Coronary artery (tissue), 2 donors: ENCODE measurements at regions not wholly inside any gene's neighbourhood (a gene's known extent, or its start where the extent isn't known, plus 50 kb on each side); places are given as distances from the start of the nearest gene placed in this dataset.
A peak's percentile ranks its signal among the peaks of the same experiment; 100 is the strongest.

Experiments
- DNase-seq: peaks from one replicate; pipeline ENCODE4 v3.0.0-alpha.2; 2017; ENCODE audit warnings: low spot score
- H3K27ac ChIP-seq, 2 donors: fragments of 200-600 bp; sonication (generic); one replicate each; pipeline ENCODE4 v1.5.1; 2016 to 2019
- H3K4me3 ChIP-seq: fragments of 200-600 bp; sonication (generic); 2 replicates; pipeline ENCODE4 v1.5.1; 2016; ENCODE audit warnings: mild to moderate bottlenecking, moderate library complexity
- TF ChIP-seq, protein P1 (sequence below): fragments of 200-600 bp; sonication (generic); IDR thresholded peaks from one replicate; pipeline ENCODE4 v1.5.1; 2019; ENCODE audit warnings: antibody characterized with exemption

DNA sequence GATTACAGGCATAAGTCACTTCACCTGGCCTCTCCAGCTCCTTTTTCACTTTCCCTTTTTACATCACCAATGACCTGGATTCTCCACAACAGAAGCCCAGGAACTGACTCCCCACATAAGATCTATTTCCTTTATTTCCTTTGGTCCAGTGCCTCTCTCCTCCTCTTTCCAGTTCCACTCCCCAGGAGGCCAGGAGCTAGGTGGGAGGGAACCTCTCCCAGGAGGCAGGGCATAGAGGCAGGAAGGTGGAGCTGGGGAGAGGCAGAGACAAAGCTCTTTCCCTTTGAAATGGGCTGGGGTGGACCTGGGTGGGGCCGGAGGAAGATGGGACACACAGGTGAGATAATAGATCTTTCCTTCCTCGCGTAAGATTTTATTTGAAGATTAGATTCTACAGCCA lies 318.3 kb upstream of the TNRC6C start:
- H3K27ac ChIP-seq: no peak overlapping the region
- TF ChIP-seq, protein P1, sequence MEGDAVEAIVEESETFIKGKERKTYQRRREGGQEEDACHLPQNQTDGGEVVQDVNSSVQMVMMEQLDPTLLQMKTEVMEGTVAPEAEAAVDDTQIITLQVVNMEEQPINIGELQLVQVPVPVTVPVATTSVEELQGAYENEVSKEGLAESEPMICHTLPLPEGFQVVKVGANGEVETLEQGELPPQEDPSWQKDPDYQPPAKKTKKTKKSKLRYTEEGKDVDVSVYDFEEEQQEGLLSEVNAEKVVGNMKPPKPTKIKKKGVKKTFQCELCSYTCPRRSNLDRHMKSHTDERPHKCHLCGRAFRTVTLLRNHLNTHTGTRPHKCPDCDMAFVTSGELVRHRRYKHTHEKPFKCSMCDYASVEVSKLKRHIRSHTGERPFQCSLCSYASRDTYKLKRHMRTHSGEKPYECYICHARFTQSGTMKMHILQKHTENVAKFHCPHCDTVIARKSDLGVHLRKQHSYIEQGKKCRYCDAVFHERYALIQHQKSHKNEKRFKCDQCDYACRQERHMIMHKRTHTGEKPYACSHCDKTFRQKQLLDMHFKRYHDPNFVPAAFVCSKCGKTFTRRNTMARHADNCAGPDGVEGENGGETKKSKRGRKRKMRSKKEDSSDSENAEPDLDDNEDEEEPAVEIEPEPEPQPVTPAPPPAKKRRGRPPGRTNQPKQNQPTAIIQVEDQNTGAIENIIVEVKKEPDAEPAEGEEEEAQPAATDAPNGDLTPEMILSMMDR: no peak
- no peak overlapping the region for H3K4me3 ChIP-seq
- DNase-seq: no peak

DNA sequence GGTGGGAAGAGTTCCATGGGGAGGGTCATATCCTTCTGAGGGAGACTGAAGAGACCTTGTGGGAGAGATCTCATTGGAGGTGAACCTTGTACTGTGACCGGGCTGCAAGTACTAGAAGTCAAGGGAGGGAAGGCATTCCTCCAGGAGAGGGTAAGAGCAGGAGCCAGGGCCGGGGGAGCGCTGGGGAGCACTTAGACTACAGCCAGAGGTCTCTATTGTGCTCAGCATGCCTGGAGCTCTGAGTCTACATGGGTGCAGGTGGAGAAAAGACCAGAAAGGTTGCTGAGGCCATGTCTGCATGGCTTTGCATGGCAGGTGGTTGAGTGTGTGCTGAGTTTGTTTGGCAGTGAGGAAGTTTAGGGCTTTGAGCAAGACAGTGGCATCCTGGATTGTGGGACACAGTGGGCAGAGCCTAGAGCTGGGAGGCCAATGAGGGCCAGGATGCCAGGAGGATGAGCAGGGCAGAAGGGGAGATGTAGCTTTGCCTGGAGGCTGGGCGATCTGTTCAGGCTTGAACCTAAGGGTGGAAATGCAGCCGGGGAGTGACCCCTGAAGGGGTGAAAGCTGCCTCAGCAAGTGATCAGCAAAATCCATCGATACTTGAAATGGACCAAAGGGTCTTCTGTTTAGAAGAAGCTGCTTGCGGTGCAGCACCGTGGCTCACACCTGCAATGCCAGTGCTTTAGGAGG lies 317.4 kb upstream of the TNRC6C start:
- H3K27ac ChIP-seq: no peak overlapping the region
- no peak overlapping the region for H3K4me3 ChIP-seq
- TF ChIP-seq, protein P1: no peak
- DNase-seq: no peak

GRCh38 chr17:77641718-77642117 lies 316.8 kb upstream of the TNRC6C start:
- H3K27ac ChIP-seq: no peak overlapping the region
- TF ChIP-seq, protein P1: no peak
- H3K4me3 ChIP-seq: no peak overlapping the region
- DNase-seq: no peak

- TF ChIP-seq, protein P1: no peak
- Histone ChIP-seq H3K4me3 (no peak overlapping the region), H3K27ac (no peak overlapping the region)
- DNase-seq: no peak
Observed at GRCh38 chr17:77644181-77645071, 314.1 kb upstream of the TNRC6C start.

DNA sequence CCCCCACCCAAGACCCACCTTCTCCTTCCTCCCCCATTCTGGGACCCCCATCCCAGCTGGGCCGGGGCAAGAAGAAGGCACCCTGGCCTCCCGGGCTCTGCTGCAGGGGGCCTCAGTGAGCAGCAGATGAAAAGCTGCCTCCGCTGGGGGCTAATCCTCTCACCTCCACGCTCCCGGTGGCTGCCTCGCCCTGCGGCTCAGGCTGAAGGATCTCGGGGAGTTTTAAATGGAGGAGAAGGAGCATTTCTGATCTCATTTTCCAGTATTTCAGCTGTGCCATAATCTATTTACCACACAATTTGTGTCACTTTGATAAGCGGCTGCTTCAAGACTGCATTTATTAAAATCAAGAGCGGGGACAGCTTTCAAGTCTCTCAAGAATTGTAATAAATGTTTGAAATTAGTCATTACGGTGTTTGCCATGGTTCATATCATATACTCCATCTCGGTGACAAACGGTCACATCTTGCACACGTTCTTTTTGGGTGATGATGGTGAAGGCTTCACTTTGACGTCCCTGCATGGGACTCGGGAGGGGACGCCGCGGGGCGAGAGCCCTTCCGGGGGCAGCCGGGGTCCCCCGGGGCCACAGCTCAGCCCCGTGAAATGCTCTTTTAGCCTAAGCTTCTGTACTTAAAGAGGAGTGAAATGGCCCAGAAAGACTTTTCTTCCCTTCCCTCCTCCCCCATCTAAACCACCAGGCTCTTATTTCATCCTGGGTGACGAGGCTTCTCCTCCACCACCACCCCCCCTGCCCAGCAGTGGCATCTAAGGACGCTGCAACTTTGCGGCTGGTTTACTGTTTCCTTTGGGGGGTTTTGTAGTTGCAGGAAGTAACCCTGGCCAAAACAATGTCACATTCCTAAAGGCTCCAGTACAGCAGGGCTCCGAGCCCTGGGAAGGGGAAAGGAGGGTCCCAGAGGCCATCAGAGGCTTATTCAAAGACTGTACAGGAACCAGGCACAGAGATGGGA lies 313.1 kb upstream of the TNRC6C start:
- H3K4me3 ChIP-seq: peak overlapping the region; percentile 40
- DNase-seq: no peak
- TF ChIP-seq, protein P1: no peak
- H3K27ac ChIP-seq: no peak overlapping the region

GRCh38 chr17:77646046-77646430 lies 312.5 kb upstream of the TNRC6C start:
- no peak for DNase-seq

More at GRCh38 chr17:77646046-77646430, 312.5 kb upstream of the TNRC6C start:
- Histone ChIP-seq H3K4me3 (no peak overlapping the region), H3K27ac (no peak overlapping the region)
- TF ChIP-seq, protein P1: no peak
